ENCODE measurements at regions not wholly inside any gene's neighbourhood (a gene's known extent, or its start where the extent isn't known, plus 50 kb on each side); places are given as distances from the start of the nearest gene placed in this dataset.

DNA sequence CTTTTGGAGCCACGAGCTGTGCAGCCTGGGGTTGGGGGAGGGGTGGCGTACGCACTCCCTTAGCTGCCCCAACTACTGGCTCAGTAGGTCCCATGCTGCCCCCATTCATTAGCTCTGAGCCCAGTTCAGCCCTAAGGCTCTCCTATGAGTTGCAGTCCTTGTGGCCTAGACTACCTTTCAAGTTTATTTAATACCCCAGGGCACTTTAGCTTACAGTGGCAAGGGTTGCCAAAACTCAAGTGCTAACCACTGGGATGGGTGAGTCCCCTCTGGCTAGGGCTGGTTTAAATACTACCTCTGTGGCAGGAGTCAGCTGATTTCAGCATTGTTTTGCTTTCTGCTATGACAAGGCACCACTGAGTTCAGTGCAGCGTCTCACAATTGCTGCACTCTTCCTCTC, 118.2 kb downstream of the ODF2L start:
- H3K4me3 ChIP-seq (ENCODE audit: low read depth, low read length), result no peak overlapping the region
- TF ChIP-seq, protein P1, sequence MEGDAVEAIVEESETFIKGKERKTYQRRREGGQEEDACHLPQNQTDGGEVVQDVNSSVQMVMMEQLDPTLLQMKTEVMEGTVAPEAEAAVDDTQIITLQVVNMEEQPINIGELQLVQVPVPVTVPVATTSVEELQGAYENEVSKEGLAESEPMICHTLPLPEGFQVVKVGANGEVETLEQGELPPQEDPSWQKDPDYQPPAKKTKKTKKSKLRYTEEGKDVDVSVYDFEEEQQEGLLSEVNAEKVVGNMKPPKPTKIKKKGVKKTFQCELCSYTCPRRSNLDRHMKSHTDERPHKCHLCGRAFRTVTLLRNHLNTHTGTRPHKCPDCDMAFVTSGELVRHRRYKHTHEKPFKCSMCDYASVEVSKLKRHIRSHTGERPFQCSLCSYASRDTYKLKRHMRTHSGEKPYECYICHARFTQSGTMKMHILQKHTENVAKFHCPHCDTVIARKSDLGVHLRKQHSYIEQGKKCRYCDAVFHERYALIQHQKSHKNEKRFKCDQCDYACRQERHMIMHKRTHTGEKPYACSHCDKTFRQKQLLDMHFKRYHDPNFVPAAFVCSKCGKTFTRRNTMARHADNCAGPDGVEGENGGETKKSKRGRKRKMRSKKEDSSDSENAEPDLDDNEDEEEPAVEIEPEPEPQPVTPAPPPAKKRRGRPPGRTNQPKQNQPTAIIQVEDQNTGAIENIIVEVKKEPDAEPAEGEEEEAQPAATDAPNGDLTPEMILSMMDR (conservative IDR thresholded peaks at IDR 0.05; ENCODE audit: low read depth, low read length), result no peak

GRCh38 chr1:86273066-86273465, 116.5 kb upstream of the COL24A1 start:
- H3K4me3 ChIP-seq (ENCODE audit: low read depth, low read length), result no peak overlapping the region
- TF ChIP-seq, protein P1 (conservative IDR thresholded peaks at IDR 0.05; ENCODE audit: low read depth, low read length), result no peak
- DNase-seq (ENCODE audit: low read depth), result no peak

More for the DNA sequence above, 118.2 kb downstream of the ODF2L start:
- DNase-seq (ENCODE audit: low read depth), result no peak

GRCh38 chr1:86272083-86272482, 115.5 kb upstream of the COL24A1 start:
- H3K4me3 ChIP-seq (ENCODE audit: low read depth, low read length), result no peak overlapping the region
- TF ChIP-seq, protein P1 (conservative IDR thresholded peaks at IDR 0.05; ENCODE audit: low read depth, low read length), result no peak
- DNase-seq (ENCODE audit: low read depth), result no peak

DNA sequence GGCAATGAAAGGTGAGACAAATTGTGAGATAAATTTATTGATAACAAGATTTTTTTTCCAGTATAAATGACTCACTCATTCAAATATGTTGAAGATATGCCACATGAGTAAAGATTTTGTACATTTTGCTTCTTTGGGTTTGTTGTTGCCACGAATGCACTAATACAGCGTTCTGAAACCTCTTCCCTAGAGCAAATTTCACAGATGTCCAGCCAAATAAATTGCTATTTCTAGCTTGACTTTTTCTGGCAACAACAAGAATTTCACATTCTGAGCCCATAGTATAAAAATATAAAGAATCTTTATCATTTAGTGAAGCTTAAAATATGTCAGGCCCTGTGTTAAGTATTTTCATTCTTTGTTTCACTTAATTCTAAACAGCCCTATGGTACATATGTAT, 114.5 kb upstream of the COL24A1 start:
- TF ChIP-seq, protein P1 (conservative IDR thresholded peaks at IDR 0.05; ENCODE audit: low read depth, low read length), result no peak
- no peak overlapping the region for H3K4me3 ChIP-seq (ENCODE audit: low read depth, low read length)
- no peak for DNase-seq (ENCODE audit: low read depth)

DNA sequence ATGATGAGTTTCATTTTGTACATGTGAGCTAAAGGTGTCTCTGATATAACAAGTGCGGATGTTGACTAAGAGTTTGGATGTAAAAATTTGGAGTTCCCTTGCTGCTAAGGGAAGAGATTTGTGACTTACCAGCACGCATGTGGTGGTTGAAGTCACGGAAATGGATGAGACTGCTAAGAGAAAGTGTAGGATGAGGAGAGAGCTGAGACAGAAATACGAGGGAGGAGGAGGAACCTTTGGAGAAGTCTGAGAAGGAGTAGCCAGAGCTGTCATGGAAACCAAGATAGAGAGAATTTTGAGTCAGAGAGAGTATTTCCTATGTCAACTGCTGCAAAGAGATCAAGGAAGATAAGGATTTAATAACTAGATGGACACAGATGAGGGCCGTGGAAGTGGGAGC, 106.5 kb upstream of the COL24A1 start:
- DNase-seq (ENCODE audit: low read depth), result no peak
- no peak overlapping the region for H3K4me3 ChIP-seq (ENCODE audit: low read depth, low read length)
- TF ChIP-seq, protein P1 (conservative IDR thresholded peaks at IDR 0.05; ENCODE audit: low read depth, low read length), result no peak

DNA sequence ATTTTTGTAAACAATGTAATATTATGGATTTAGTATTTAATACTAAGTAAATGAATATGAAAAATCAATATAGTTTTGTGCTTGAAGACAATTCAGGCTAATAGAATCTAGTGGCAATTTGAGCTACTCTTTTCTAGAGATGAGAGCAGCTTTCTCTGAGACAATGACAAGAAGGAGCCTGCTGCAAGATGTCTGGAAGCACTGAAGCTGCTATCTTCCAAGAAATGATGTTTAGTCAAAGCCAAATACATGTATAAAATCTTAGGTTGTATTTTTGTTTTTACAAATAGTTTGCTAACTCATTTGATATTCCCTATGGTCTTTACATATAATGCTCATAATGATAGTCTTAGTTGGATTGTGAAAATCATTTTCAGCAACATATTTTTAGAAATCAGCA, 103.9 kb upstream of the COL24A1 start:
- DNase-seq (ENCODE audit: low read depth), result no peak
- H3K4me3 ChIP-seq (ENCODE audit: low read depth, low read length), result no peak overlapping the region
- TF ChIP-seq, protein P1 (conservative IDR thresholded peaks at IDR 0.05; ENCODE audit: low read depth, low read length), result no peak

GRCh38 chr1:86259390-86259789, 102.8 kb upstream of the COL24A1 start:
- TF ChIP-seq, protein P1 (conservative IDR thresholded peaks at IDR 0.05; ENCODE audit: low read depth, low read length), result no peak
- no peak for DNase-seq (ENCODE audit: low read depth)
- no peak overlapping the region for H3K4me3 ChIP-seq (ENCODE audit: low read depth, low read length)
